Tibial artery (tissue), 4 donors: ENCODE measurements at regions not wholly inside any gene's neighbourhood (a gene's known extent, or its start where the extent isn't known, plus 50 kb on each side); places are given as distances from the start of the nearest gene placed in this dataset.

ENCODE experiments used
- DNase-seq, 2 donors: peaks; one replicate each; pipeline ENCODE4 v3.0.0-alpha.2; 2019
- H3K27ac ChIP-seq, 2 donors: fragments of 200-600 bp; sonication (generic) in 1 of 2; 1 replicate in 1 of 2; 2 replicates in 1 of 2; pipeline ENCODE4 v1.5.1; 2018 to 2019; ENCODE audit warnings: mild to moderate bottlenecking in 1 of 2
- H3K27me3 ChIP-seq, 2 donors: fragments of 200-600 bp; sonication (generic) in 1 of 2; one replicate each; pipeline versions ENCODE4 v1.5.1 to v1.6.0; 2016 to 2019
- H3K36me3 ChIP-seq, 3 donors: fragments of 200-600 bp; sonication (generic) in 2 of 3; one replicate each; pipeline ENCODE4 v1.5.1; 2016 to 2019; ENCODE audit warnings: mild to moderate bottlenecking in 2 of 3
- H3K4me1 ChIP-seq, 4 donors: fragments of 200-600 bp; sonication (generic) in 2 of 4; 1 replicate in 3 of 4; 2 replicates in 1 of 4; pipeline ENCODE4 v1.5.1; 2016 to 2019
- H3K4me3 ChIP-seq, 2 donors: fragments of 200-600 bp; sonication (generic) in 1 of 2; 1 replicate in 1 of 2; 2 replicates in 1 of 2; pipeline ENCODE4 v1.5.1; 2018 to 2019; ENCODE audit warnings: mild to moderate bottlenecking in 2 of 2
- H3K9me3 ChIP-seq, 3 donors: fragments of 200-600 bp; sonication (generic) in 1 of 3; one replicate each; pipeline ENCODE4 v1.5.1; 2016 to 2019
- intact Hi-C: fragments of 100-400 bp; cut with DNase I; formaldehyde crosslinking; loops from one replicate; pipeline ENCODE4 v1.15.0; 2023; ENCODE audit warnings: low total_unique reads
- TF ChIP-seq, protein P1 (sequence below), 2 experiments: fragments of 200-600 bp in 1 of 2; fragments of 450-650 bp in 1 of 2; IDR thresholded peaks; one replicate each; pipeline ENCODE4 v1.5.1; 2017 to 2019; ENCODE audit warnings: antibody characterized with exemption in 2 of 2, mild to moderate bottlenecking in 1 of 2, moderate library complexity in 1 of 2

DNA sequence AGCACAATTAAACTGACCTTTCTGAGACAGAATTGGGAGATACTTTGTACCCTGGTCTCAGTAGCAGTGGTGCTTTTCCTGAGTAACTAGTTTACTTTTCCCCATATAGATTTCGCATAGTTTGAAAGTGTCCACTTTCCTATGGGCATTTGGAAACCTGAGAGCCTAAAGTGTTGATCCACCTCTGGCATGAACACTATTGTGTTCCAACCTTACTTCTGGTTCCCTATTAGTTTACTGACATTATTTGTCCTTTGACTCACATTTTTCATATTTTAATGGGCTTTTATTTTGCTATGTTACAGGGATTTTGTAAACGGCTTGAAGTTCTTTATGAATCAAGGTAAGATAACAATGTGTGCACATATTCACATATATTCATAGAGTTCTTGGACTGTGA is 103.7 kb downstream of the CBLL2 start:
- Histone ChIP-seq H3K27me3 (no peaks in the 10 kb centered on the region), H3K4me1 (no peaks in the 10 kb centered on the region), H3K36me3 (no peaks in the 10 kb centered on the region), H3K4me3 (no peak overlapping the region), H3K9me3 (no peaks in the 10 kb centered on the region), H3K27ac (no peak overlapping the region)
- intact Hi-C loops: no loop called here
- no peak for DNase-seq
- TF ChIP-seq, protein P1, sequence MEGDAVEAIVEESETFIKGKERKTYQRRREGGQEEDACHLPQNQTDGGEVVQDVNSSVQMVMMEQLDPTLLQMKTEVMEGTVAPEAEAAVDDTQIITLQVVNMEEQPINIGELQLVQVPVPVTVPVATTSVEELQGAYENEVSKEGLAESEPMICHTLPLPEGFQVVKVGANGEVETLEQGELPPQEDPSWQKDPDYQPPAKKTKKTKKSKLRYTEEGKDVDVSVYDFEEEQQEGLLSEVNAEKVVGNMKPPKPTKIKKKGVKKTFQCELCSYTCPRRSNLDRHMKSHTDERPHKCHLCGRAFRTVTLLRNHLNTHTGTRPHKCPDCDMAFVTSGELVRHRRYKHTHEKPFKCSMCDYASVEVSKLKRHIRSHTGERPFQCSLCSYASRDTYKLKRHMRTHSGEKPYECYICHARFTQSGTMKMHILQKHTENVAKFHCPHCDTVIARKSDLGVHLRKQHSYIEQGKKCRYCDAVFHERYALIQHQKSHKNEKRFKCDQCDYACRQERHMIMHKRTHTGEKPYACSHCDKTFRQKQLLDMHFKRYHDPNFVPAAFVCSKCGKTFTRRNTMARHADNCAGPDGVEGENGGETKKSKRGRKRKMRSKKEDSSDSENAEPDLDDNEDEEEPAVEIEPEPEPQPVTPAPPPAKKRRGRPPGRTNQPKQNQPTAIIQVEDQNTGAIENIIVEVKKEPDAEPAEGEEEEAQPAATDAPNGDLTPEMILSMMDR (IDR thresholded peaks at IDR 0.05): no peak

DNA sequence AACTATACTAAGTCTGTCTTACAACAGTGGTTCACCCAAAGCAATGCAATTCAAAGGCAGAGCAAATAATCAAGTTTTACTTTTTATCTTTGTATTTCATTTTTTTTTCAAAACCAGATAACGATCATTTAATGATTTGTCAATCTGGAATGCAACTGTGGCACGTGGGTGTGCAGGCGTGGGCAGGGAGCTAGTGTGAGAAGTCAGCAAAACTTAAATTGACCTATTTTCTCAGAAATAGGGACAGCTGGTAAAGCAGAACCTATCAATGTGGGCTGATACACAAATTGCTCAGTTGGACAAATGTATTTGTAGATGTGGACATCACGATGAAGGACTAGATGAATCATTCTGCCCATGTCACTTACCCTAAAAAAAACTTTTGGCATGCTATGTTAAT is 105.6 kb downstream of the CBLL2 start:
- no peak overlapping the region for H3K4me3 ChIP-seq
- H3K27me3 ChIP-seq: no peaks in the 10 kb centered on the region
- peaks cover 0 to 2% (median 0%) of the 10 kb centered on the region in 3 donors for H3K9me3 ChIP-seq
- TF ChIP-seq, protein P1 (IDR thresholded peaks at IDR 0.05): no peak
- intact Hi-C loops: no loop called here
- no peaks in the 10 kb centered on the region for H3K4me1 ChIP-seq
- no peaks in the 10 kb centered on the region for H3K36me3 ChIP-seq
- DNase-seq: no peak
- no peak overlapping the region for H3K27ac ChIP-seq

GRCh38 chrX:22383988-22384387 is 111.3 kb downstream of the CBLL2 start:
- no peak overlapping the region for H3K27ac ChIP-seq

DNA sequence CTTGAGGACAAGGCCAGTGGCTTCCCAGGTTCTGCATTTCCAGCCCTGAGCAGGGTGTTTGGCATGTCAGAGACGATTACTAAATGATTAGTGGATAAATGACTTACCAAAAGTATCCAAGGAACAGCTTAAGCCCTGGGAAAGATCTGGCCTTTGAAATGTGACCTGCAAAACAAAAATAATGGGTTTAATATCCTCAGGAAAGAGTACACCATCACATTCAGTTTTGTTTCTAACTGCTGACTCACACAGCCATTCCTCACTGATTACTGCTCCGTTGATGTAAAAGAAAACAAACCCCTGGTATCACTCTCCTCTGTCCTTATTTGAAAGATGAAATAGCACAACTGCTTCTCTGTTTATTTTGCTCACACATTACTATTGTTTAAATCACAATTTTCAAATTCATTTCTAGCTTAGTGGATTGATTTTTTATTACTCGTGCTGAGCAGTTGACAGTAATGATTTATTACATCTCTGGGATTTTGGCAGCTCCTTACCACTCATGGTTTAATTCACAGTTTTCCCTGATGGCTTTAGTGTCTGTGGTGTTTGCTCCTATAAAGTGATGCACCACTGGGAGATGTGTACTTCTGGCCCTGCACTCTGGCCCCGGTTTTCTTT is 117.0 kb downstream of the CBLL2 start:
- Histone ChIP-seq H3K4me3 (no peak overlapping the region), H3K27me3 (no peaks in the 10 kb centered on the region), H3K9me3 (no peaks in the 10 kb centered on the region), H3K36me3 (no peaks in the 10 kb centered on the region), H3K27ac (no peak overlapping the region), H3K4me1 (no peaks in the 10 kb centered on the region)
- TF ChIP-seq, protein P1 (IDR thresholded peaks at IDR 0.05): no peak
- no peak for DNase-seq
- intact Hi-C loops: no loop called here

More at GRCh38 chrX:22383988-22384387, 111.3 kb downstream of the CBLL2 start:
- H3K36me3 ChIP-seq: no peaks in the 10 kb centered on the region
- no peaks in the 10 kb centered on the region for H3K27me3 ChIP-seq
- H3K4me3 ChIP-seq: no peak overlapping the region
- TF ChIP-seq, protein P1 (IDR thresholded peaks at IDR 0.05): no peak
- peaks cover 0 to 2% (median 0%) of the 10 kb centered on the region in 3 donors for H3K9me3 ChIP-seq
- intact Hi-C loops: no loop called here
- no peak for DNase-seq
- no peaks in the 10 kb centered on the region for H3K4me1 ChIP-seq

DNA sequence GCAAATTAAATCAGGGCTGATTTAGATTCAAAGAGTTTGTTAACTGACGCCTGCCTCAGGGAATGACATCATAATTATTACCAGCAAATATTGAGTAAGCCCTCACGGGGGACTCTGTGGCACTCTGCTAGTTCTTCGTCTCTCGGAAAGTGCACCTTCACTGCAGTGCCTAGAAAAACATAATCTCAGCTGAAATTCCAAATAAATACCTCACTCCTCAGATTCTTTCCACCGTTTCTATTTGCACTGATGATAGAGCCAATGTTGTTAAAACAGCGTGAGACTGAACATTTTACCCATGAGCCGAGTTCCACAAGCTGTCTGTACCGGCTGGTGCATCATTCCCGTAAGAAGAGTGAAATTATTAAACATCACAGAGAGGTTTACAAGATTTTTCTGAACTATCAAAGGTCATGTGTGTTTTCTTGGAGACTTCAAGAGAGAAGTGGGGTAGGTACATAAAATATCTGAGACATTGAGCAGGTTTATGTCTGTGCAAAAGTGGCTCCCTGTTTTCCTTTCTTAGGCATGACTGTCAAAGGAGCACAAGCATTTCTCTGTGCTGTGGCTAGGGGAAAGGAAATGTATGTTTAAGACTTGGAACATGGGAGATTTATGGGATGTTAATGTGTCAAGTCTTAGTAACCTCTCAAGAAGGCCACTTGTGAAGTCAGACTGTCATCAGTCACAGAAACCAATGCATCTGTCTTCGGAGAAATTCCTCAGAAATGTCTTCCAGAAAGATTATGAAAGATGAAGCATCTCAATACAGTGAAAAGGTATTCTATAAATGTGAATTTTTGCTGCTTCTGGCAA is 119.6 kb downstream of the CBLL2 start:
- intact Hi-C loops: no loop called here

More for the DNA sequence above, 119.6 kb downstream of the CBLL2 start:
- Histone ChIP-seq H3K4me1 (no peaks in the 10 kb centered on the region), H3K9me3 (no peaks in the 10 kb centered on the region), H3K4me3 (no peak overlapping the region), H3K27me3 (no peaks in the 10 kb centered on the region), H3K27ac (no peak overlapping the region), H3K36me3 (no peaks in the 10 kb centered on the region)
- TF ChIP-seq, protein P1 (IDR thresholded peaks at IDR 0.05): no peak
- no peak for DNase-seq
